Caco-2 (cell line): ENCODE measurements at regions not wholly inside any gene's neighbourhood (a gene's known extent, or its start where the extent isn't known, plus 50 kb on each side); places are given as distances from the start of the nearest gene placed in this dataset.

Source experiments
- BruUV-seq: library from RNA; stranded (reverse); fragments of 400-500 nt; replicated peaks from 2 replicates; lab custom pipeline; 2021; lab: Mats Ljungman, UMichigan
- CTCF ChIA-PET: fragments of 300-600 bp; sonication (Branson Sonifier 250); formaldehyde crosslinking; loops from one replicate; lab custom pipeline; 2022; ENCODE audit warnings: antibody characterized with exemption; lab: Charles Lee
- POLR2A ChIA-PET: fragments of 300-600 bp; sonication (Branson Sonifier 250); formaldehyde crosslinking; loops from one replicate; lab custom pipeline; 2022; ENCODE audit warnings: antibody characterized with exemption; lab: Charles Lee
- DNase-seq, 2 experiments: peaks; one replicate each; pipeline versions ENCODE4 v3.0.0 to v3.0.0-alpha.2; 2020 to 2022
- H3K27me3 ChIP-seq: replicated peaks from 2 replicates; pipeline ENCODE4 v1.6.0; 2011; ENCODE audit warnings: low read length; ENCODE audit not compliant: control insufficient read depth, insufficient read depth
- H3K36me3 ChIP-seq: 2 replicates; pipeline ENCODE4 v1.5.1; 2011; ENCODE audit warnings: low read length; ENCODE audit not compliant: control insufficient read depth, insufficient read depth
- H3K4me1 ChIP-seq: fragments of 250-450 bp; sonication (Bioruptor Pico); 2 replicates; pipeline ENCODE4 v1.5.1; 2020; ENCODE audit warnings: mild to moderate bottlenecking
- H3K4me3 ChIP-seq: 2 replicates; pipeline ENCODE4 v1.5.1; 2011; ENCODE audit warnings: low read depth, mild to moderate bottlenecking, control low read depth, low read length
- H3K9me3 ChIP-seq: fragments of 250-450 bp; sonication (Bioruptor Pico); 2 replicates; pipeline ENCODE4 v1.5.1; 2020; ENCODE audit warnings: mild to moderate bottlenecking, moderate library complexity
- H3K27ac Mint-ChIP-seq: one replicate; pipeline ENCODE4 v1.8.0; 2022; ENCODE audit warnings: mixed read lengths; ENCODE audit not compliant: unreplicated experiment
- H3K27me3 Mint-ChIP-seq: one replicate; pipeline ENCODE4 v1.8.0; 2022; ENCODE audit warnings: mixed read lengths; ENCODE audit not compliant: insufficient read depth, unreplicated experiment
- H3K36me3 Mint-ChIP-seq: one replicate; pipeline ENCODE4 v1.8.0; 2022; ENCODE audit warnings: mild to moderate bottlenecking, mixed read lengths; ENCODE audit not compliant: insufficient read depth, unreplicated experiment
- H3K4me1 Mint-ChIP-seq: one replicate; pipeline ENCODE4 v1.8.0; 2022; ENCODE audit warnings: low read depth, mixed read lengths; ENCODE audit not compliant: unreplicated experiment
- H3K4me3 Mint-ChIP-seq: one replicate; pipeline ENCODE4 v1.8.0; 2022; ENCODE audit warnings: mild to moderate bottlenecking, moderate library complexity, mixed read lengths; ENCODE audit not compliant: unreplicated experiment
- H3K9me3 Mint-ChIP-seq: one replicate; pipeline ENCODE4 v1.8.0; 2022; ENCODE audit warnings: mixed read lengths; ENCODE audit not compliant: unreplicated experiment
- CTCF ChIP-seq, 2 experiments: fragments of 200-600 bp in 1 of 2; IDR thresholded peaks; 1 replicate in 1 of 2; 2 replicates in 1 of 2; pipeline versions ENCODE4 v1.5.1 to v1.8.0; 2011 to 2022; ENCODE audit warnings: antibody characterized with exemption in 1 of 2, control low read depth in 1 of 2, inconsistent platforms in 1 of 2, low read depth in 1 of 2, low read length in 1 of 2, mild to moderate bottlenecking in 1 of 2, moderate library complexity in 1 of 2; ENCODE audit not compliant: insufficient read depth in 1 of 2, severe bottlenecking in 1 of 2, unreplicated experiment in 1 of 2
- intact Hi-C: fragments of 100-400 bp; cut with micrococcal nuclease; formaldehyde crosslinking; loops from one replicate; pipeline ENCODE4 v1.10.0; 2022; ENCODE audit not compliant: unreplicated experiment

GRCh38 chr1:55801481-55801880 lies 586.3 kb upstream of the USP24 start:
- CTCF ChIA-PET, result no interaction called here
- Mint-ChIP-seq H3K4me1 (no peaks in the 10 kb centered on the region), H3K4me3 (no peak overlapping the region), H3K36me3 (no peaks in the 10 kb centered on the region), H3K27me3 (no peaks in the 10 kb centered on the region), H3K27ac (no peak overlapping the region), H3K9me3 (no peaks in the 10 kb centered on the region)
- no peaks in the 10 kb centered on the region for H3K4me1 ChIP-seq
- POLR2A ChIA-PET, result no interaction called here
- intact Hi-C loops, result no loop called here
- no peaks in the 10 kb centered on the region for H3K9me3 ChIP-seq
- H3K4me3 ChIP-seq, result no peak overlapping the region
- no TSS peak for BruUV-seq
- no peak for TF ChIP-seq CTCF (IDR thresholded peaks at IDR 0.05; ENCODE audit: insufficient read depth in 1 of 2, low read depth in 1 of 2, low read length in 1 of 2, severe bottlenecking in 1 of 2, unreplicated experiment in 1 of 2)
- H3K36me3 ChIP-seq, result no peaks in the 10 kb centered on the region
- no peaks in the 10 kb centered on the region for H3K27me3 ChIP-seq
- DNase-seq, result no peak

DNA sequence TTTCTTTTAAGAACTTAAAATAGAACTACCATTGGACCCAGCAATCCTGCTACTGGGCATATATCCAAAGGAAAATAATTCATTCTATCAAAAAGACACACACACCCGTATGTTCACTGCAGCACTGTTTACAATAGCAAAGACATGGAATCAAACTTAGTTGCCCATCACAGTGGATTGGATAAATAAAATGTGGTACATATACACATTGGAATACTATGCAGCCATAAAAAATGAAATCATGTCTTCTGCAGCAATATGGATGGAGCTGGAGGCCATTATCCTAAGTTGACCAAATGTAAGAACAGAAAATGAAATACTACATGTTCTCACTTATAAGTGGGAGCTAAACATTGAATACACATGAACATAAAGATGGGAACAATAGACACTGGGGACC lies 585.3 kb upstream of the USP24 start:
- H3K36me3 ChIP-seq, result no peaks in the 10 kb centered on the region
- no peaks in the 10 kb centered on the region for H3K4me1 Mint-ChIP-seq
- no peaks in the 10 kb centered on the region for H3K27me3 ChIP-seq
- H3K36me3 Mint-ChIP-seq, result no peaks in the 10 kb centered on the region
- H3K4me3 Mint-ChIP-seq, result no peak overlapping the region
- intact Hi-C loops, result no loop called here
- H3K27me3 Mint-ChIP-seq, result no peaks in the 10 kb centered on the region
- TF ChIP-seq CTCF (IDR thresholded peaks at IDR 0.05; ENCODE audit: insufficient read depth in 1 of 2, low read depth in 1 of 2, low read length in 1 of 2, severe bottlenecking in 1 of 2, unreplicated experiment in 1 of 2), result no peak
- no peak overlapping the region for H3K4me3 ChIP-seq
- no TSS peak for BruUV-seq
- CTCF ChIA-PET, result no interaction called here
- no peak overlapping the region for H3K27ac Mint-ChIP-seq
- H3K4me1 ChIP-seq, result no peaks in the 10 kb centered on the region
- no peaks in the 10 kb centered on the region for H3K9me3 Mint-ChIP-seq
- DNase-seq, result no peak
- POLR2A ChIA-PET, result no interaction called here
- H3K9me3 ChIP-seq, result no peaks in the 10 kb centered on the region

DNA sequence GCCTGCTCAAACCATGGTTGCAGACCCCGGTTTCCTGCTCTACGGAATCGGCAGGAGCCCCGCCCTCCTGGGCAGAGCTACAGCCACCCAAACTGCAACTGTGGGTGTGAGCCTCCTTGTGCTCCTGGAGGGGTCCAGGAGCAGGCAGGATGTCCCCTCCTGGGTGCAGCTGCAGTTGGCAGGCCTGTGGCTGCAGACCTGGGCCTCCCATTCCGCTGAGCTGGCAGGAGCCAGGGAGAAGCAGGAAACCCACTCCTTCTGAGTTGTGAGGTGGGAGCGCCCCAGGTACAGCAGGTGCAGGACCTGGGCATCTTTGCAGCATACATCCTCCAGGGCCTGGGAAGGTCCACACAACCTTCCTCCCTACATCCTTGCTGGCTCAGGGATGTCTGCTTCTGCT lies 578.7 kb upstream of the USP24 start:
- no peaks in the 10 kb centered on the region for H3K27me3 Mint-ChIP-seq
- ChIA-PET POLR2A (no interaction called here), CTCF (no interaction called here)
- Histone ChIP-seq H3K4me3 (no peak overlapping the region), H3K36me3 (no peaks in the 10 kb centered on the region), H3K4me1 (no peaks in the 10 kb centered on the region), H3K9me3 (no peaks in the 10 kb centered on the region), H3K27me3 (no peaks in the 10 kb centered on the region)
- intact Hi-C loops, result no loop called here
- no peaks in the 10 kb centered on the region for H3K9me3 Mint-ChIP-seq
- no peaks in the 10 kb centered on the region for H3K36me3 Mint-ChIP-seq
- DNase-seq, result no peak
- no peak overlapping the region for H3K27ac Mint-ChIP-seq
- no peak for TF ChIP-seq CTCF (IDR thresholded peaks at IDR 0.05; ENCODE audit: insufficient read depth in 1 of 2, low read depth in 1 of 2, low read length in 1 of 2, severe bottlenecking in 1 of 2, unreplicated experiment in 1 of 2)
- no peaks in the 10 kb centered on the region for H3K4me1 Mint-ChIP-seq
- BruUV-seq, result no TSS peak
- H3K4me3 Mint-ChIP-seq, result no peak overlapping the region
